GM12891 (cell line): ENCODE measurements at regions not wholly inside any gene's neighbourhood (a gene's known extent, or its start where the extent isn't known, plus 50 kb on each side); places are given as distances from the start of the nearest gene placed in this dataset.

Source experiments
- POLR2A ChIP-seq: IDR thresholded peaks from 2 replicates; pipeline ENCODE4 v1.6.1; 2011; ENCODE audit warnings: low read depth, low read length, control low read depth
- POLR2AphosphoS5 ChIP-seq: IDR thresholded peaks from 2 replicates; pipeline ENCODE4 v1.6.1; 2011; ENCODE audit warnings: low read depth, low read length, control low read depth
- POU2F2 ChIP-seq: IDR thresholded peaks from 2 replicates; pipeline ENCODE4 v1.6.1; 2011; ENCODE audit warnings: low read depth, mild to moderate bottlenecking, control low read depth, low read length, moderate library complexity
- SPI1 ChIP-seq: IDR thresholded peaks from 2 replicates; pipeline ENCODE4 v1.6.1; 2011; ENCODE audit warnings: low read depth, low read length, control low read depth
- TAF1 ChIP-seq: IDR thresholded peaks from 2 replicates; pipeline ENCODE4 v1.6.1; 2011; ENCODE audit warnings: low read depth, low read length, control low read depth

- TF ChIP-seq POLR2A (no peak), TAF1 (no peak), POLR2AphosphoS5 (no peak), SPI1 (no peak), POU2F2 (no peak)
Measured at GRCh38 chr7:88361357-88361756, 54.7 kb upstream of the STEAP4 start.
